ENCODE measurements at regions not wholly inside any gene's neighbourhood (a gene's known extent, or its start where the extent isn't known, plus 50 kb on each side); places are given as distances from the start of the nearest gene placed in this dataset.
"Not testable (repeated sequence)": the region's sequence is repeated elsewhere in the genome, so short reads cannot be mapped to it uniquely, and the experiment has no call there.

DNA sequence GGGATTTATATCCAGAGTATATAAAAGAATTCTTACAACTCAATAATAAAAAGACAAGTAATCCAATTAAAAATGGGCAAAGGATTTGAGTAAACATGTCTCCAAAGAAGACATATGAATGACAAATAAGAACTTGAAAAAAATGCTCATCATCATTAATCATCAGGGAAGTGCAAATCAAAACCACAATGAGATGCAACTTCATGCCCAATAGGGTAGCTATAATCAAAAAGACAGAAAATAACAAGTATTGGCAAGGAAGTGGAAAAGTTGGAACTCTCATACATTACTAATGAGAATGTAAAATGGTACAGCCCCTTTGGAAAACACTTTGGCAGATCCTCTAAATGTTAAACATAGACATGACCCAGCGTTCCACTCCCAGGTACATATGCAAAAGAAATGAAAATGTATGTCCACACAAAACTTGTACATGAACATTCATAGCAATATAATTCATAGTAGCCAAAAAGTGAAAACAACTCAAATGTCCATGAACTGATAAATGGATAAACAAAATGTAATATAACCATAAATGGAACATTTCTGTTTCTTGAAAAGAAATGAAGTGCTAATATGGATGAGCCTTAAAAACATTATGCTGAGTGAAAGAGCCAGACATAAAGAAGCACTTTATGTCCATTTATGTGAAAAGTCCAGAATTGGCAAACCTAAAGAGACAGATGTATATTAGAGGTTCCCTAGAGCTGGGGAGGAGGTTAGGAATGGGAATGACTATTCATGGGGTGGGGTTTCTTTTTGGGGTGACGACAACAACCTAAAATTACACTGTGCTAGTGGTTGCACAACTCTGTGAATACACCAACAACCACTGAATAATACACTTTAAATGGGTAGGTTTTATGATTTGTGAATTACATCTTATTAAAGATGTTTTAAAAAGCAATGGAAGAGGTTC is 259.7 kb downstream of the RHOU start:
- no peak for DNase-seq

DNA sequence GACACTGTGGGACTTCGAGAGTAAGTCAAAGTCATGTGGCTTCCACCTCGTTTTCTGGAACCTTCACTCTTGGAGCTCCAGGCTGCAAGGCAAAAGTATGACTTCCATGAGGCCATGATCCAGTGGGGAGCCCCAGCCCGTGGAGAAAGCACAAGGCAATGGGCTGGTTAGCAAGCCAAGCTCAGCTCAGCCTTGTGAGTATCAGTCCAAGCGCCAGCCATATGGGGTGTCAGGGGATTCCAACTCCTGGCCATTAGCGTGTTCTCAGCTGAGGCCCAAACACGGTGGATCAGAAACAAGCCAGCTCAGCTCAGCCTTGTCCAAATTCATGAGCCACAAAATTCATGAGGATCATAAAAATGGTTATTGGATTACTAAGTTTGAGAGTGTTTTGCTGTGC is 261.0 kb downstream of the RHOU start:
- DNase-seq = no peak

DNA sequence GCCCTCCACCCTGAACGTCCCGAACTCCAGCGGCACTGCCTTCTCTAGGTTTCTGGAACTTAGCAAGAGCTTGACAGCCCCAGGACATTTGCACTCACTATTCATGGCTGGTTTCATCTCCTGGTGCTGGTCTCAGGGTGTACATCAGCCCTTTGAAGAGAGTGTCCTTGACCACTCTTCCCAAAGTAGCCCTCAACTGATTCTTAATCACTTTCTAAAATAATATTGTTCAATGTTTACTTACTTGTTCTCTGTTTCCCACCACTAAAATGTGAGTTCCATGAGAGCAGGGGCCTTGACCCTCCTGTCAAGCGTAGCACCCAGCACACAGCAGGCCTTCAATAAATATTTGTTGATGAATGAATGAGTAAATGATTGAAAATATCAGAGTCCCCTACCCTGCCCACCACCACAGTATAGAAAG is 262.5 kb downstream of the RHOU start:
- no peak for DNase-seq

DNA sequence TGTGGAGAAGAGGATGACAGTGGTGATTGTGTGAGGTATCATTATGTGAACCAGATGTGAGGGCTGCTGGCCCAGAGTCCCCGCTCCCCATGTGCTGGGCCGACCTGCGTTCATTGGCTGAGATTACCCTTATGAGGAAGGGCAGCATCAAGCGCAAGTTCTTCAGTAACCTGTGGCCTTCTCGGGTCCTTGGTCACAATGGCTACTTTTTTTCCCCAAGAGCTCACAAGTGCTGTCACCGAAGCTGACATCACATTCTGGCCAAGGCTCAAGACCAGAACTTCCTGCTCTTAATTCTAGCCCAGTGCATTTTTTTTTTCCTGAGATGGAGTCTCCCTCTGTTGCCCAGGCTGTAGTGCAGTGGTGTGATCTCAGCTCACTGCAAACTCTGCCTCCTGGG is 262.9 kb downstream of the RHOU start:
- DNase-seq = no peak

DNA sequence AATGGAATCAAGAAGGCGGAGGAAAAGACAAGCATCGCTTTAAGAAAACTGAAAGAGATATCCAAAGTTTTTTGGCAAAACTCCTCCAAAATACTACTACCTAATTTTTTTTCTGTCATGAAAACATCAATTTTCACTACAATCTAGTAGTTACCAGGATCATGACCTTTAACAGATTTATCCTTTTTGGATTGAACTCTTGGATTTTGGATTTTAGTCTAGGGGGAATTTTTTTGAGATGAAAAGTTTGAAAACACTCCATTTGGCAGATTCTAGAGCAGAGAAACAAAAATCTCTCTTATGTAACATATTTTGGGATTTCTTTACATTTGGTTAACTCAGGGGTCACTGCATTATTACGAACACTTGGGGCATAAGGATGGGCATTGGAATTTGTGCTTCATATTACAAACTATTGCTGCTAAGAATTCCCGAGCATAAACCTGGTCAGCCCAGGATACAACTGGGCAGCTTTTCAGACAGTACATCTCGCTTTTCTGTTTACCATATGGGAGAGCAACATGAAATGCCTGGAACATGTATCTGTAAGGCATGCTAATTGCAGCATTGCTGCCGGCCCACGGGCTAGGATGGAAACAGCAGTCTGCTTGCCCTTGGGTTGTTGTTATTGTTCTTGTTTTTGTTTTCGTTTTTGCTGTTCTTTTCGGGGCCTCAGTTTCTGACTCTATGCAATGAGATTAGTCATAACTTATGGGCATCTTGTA is 264.3 kb downstream of the RHOU start:
- DNase-seq = no peak

DNA sequence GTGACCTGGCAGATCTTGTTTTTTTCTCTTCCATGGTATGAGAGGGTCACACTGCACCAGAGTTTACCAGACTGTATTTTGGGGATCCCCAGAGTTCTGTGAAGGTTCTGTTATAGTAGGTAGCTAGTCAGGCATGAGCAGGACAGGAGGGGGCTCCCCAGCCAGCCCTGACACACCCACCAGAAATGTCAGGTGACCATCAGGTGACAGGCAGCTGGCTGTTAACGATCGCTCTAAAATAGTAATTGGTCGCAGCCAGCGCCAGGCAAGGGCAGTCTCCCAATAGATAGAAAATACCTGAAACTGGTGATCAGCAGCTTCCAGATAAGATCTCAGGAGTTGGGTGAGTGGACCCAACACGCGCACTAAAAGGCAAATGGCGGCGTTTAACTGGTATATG is 264.9 kb downstream of the RHOU start:
- no peak for DNase-seq

DNA sequence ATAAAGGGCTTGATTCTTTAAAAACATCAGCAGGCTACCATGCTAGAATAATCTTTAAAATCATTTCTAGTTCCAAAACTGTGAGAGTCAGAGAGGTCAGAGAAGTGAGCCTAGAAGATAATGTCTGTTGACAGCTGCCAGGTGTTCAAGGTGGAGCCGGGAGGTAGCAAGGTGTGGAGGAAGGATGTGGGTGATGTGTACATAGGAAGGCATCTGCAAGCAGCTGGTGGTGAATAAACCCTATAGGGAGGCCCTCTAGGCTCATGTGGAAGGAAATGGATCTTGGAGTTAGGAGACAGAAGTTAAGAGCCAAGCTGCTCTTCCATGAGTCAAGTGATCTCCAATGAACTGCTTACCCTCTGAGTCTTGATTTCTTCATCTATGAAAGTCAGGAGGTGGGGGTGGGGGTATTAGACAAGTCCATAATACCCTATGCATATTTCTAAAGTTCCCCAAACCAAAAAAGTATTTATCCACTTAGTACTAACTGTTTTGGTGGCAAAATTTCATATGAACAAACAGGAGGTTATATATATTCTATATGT is 266.3 kb downstream of the RHOU start:
- DNase-seq = no peak

DNA sequence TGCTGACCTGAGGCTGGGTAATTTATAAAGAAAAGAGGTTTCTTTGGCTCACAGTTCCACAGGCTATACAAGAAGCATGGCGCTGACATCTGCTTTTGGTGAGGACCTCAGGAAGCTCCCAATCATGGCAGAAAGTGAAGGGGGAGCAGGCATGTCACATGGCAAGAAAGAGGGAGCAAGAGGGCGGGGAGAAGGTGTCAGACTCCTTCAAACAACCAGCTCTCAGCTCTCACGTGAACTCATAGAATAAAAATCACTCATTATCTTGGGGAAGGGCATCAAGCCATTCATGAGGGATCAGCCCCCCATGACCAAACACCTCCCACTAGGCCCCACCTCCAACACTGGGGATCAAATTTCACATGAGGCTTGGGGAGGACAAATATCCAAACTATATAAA is 266.8 kb downstream of the RHOU start:
- DNase-seq = no peak

DNA sequence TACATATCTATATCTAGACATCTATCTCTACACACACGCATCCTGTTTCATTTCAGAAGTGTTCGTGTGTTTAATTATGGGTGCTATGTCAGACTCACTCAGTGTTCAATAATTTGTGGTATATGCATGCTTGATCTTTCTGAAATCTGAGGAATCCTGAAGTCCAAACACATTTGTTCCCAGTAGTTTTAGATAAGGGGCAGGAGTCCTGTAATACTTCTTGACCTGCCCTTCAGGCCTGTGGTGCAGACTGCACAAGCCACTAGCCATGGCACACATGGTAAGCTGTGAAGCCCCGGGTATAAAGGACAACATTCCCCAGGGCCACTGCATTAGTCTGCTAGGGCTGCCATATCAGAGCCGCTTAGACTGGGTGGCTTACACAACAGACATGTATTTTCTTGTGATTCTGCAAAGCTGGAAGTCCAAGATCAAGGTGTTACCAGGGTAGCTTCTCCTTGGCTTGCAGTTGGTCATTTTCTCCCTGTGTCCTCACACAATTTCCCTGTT is 267.2 kb downstream of the RHOU start:
- DNase-seq = no peak

DNA sequence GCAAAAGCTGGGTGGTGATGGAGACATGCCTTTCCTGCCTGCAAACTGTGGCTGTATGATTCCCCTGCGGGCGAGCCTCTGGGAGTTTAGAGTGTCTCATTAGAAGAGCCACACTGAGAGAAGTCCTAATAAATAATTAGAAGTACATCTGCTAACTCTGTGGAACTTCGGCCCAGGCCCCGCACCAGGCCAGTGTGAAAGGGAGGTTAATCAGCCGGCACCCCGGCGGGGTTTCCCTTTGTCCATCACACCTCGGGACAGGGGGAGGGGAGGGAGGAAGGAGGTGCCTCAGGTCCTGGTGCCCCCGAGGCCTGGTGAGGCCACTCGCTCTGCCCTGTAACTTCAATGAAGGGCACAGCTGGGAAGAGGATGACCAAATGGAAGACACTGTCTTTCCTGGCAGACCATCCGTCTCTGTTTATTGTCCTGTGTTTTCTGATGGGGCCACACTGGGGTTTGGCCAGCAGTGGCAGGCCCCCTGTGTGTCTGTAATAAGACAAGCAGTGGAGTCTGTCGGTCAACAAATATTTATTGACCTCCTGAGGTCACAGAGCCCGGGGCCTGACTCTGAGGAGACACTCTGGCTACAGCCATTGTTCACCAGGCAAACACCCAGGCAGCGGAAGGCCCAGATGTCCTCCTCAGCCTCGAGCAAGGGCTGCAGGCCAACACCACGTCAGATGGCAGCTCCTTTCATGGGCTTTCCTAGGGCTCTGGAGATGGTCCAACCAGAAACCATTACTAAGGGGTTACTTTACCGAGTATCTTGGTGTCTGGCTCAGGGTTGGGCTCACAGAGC is 267.5 kb upstream of the RAB4A start:
- no peak for DNase-seq

DNA sequence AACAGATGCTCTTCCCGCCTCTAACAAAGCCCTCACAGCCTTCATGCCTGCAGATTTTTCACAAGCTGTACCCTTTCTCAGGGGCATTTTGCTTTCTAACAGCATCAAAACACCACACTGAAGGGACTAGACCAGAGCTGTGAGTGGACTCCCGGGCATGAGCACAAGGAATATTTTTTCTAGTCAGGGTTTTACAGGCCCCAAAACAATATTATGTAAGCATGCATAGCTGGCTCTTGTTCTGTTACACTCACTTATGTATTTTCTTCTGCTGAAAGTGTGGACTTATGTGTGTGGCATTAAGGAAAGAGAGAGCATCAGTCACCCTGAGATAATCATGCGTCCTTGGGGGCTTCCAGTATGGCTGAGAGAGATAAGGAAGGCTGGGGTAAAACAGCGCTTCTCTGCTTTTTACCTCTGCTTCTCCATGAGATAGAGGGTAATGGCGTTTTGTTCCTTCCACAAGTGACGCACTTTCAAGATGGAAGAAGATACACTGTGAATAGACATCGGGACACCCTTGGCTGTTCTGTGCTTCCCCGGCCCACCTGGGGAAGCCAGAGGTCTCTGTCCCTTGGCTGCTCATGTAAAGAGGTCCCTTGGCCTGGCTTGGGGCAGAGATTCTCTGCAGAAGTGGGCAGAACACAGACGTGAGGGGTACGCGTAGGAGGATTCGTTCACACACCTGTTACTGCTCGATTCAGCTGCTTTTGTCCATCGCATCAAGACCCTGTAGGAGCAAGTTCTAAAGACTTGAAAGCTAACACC is 266.7 kb upstream of the RAB4A start:
- no peak for DNase-seq

DNA sequence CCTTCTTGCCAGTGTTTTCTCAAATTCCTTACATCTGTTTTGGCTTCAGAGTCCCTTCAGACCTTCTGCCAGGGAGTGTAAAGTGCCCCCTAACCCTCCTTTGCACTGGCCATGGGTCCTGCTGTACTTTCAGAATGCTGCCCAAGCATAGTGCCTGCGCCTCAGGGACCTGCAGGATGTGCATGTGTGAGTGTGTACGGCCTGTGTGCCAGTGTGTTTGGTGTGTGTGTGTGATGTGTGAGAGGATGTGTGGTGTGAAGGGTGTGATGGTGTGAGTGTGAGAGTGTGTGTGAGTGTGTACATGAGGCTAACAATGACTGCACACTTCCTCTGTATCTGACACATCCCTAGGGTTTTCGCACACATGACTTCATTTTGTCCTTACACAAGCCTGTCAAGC is 265.8 kb upstream of the RAB4A start:
- no peak for DNase-seq

DNA sequence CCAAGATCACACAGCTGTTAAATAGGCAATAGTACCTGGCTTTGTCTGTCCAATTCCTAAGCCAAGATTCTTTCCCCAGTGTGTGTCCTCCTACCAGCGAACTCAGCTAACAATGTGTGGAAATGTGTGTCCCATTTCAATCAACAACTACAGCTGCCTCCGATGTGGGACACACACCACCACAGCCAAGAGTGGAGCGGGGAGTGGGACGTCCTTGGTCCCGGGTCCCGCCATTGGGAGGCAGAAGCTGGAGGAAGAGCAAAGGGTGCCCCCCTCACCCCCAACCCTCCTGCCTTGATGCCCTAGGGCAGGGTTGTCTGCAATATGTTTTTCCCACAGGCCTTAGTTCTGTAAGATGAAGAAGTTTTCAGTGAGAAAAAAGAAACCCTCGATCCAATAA is 265.4 kb upstream of the RAB4A start:
- DNase-seq = no peak

DNA sequence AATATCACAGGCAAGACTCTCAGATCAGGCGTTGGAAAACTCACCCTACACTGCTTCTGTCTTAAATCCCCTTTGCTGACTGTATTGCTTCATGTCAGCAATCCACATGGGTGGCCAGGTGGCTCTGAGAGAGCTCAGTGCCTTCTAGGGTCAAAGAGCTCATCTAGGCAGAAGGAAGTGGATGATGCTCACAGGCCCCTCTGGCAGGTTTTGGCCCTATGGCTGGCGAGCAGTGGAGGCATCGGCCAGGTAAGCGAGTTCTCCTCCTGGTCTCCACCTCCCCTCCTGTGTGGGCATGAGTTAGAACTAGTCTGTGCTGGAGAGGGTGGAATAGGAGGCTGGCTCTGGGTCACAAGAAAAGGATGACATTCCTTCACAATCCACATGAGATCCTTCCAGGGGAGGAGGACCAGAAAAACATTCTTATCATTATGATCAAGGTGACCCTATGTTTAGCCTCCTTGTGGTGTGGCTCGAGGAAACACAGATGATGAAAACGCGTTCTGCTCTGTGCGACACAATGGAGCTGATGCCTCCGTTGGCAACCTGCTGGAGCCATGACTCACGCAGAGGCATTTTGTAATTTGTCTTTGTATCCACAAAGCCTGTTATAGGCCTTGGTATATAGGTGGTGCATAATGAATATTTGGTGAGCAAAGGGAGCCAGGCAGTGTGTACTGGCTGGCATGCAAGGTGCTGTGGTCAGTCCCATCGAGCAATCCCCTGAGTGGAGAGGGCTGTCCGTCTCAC is 264.6 kb upstream of the RAB4A start:
- DNase-seq = no peak

DNA sequence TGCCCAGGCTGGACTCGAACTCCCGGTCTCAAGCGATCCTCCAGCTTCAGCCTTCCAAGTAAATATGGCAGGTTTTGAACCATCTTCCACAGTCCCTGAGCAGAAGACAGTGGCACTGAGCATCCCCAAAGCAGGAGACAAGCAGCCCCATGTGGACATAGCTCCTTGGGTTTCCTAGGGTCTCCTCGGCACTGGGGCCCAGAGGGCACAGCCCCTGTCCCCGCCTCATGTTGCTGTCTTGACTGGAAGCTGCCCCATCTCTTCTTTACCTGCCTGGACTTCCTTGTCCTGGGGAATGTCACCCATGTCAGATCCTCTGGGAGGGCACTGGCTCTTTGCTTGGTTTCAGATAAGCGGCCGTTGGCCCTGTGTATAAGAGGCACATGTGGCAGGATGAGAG is 263.7 kb upstream of the RAB4A start:
- DNase-seq = no peak

DNA sequence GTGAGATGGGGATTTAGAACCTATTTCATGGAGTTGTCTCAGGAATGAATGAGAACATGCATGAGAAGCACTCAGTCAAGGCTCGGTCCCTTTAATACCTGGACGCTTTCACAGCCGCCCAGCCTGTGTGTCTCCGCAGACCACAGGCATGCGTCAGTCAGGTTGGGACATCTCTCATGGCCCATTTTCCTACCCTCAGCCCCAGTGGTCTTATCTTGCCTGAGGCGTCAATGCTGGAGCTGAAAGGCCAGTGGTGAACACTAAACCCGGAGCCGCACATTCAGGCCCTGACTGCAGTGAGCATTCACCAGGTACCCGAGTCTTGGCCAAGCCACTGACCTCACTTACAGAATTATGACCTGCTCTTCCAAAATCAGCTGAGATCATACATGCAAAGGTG is 263.2 kb upstream of the RAB4A start:
- no peak for DNase-seq

DNA sequence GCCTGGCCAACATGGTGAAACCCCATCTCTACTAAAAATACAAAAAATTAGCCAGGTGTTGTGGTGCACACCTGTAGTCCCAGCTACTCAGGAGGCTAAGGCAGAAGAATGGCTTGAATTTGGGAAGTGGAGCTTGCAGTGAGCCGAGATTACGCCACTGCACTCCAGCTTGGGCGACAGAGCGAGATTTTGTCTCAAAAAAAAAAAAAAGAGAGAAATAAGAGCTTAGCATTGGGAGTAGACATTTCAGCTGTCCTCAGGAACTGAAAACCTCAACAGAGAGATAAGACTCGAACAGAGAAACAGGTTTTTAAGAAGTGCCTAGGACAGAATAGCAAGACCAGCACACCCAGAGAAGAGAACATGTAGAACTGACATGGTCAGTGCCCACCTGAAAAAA is 262.6 kb upstream of the RAB4A start:
- DNase-seq = not testable (repeated sequence)

DNA sequence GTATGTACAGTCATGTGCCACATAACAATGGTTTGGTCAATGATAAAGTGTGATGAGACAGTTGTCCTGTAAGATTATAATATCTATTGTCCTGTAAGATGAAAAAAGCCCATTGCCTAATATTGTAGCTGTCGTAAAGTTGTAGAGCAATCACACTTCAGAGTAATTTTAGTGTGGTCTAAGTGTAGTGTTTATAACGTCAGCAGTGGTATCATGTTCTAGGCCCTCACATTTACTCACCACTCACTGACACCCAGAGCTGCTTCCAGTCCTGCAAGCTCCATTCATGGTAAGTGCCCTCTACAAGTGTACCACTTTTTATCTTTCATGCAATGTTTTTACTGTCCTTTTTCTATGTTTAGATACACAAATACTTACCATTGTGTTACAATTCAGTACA is 259.9 kb upstream of the RAB4A start:
- no peak for DNase-seq

DNA sequence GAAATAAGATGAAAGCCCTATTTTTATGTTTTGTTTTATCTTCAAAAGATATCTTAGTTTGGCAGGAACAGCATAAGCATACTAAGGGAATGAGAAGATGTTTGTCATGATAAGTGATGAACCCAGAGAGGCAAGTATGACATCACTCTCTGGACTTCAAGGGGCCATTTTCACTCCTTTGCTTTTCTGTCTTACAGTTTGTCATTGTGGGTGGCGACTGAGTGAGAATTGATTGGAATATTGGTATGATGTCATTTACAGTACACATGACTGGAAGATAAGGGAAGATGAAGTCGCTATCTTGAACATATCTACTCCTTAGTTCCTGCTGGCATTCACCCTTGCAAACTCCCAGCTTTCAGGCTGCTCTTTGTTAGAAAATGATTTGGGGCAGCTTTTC is 258.1 kb upstream of the RAB4A start:
- no peak for DNase-seq

DNA sequence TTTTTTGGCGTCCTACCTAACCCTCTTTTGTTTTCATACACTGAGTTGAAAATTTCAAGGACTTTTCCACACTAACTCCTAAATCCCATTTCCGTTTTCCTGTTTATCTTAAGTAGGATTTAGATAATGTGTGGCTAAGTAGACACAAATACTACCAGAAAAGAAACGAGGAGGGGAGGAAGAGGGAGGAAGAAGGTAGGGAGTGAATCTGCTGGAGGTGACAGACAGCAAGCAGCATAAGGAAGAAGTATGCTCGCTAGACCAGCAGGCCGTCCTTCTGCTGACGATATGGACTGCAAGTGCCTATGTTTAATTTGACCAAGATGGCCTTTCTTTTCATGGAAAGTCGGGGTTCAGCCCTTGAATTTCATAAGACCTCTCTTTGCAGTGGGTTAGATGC is 256.9 kb upstream of the RAB4A start:
- DNase-seq = no peak

DNA sequence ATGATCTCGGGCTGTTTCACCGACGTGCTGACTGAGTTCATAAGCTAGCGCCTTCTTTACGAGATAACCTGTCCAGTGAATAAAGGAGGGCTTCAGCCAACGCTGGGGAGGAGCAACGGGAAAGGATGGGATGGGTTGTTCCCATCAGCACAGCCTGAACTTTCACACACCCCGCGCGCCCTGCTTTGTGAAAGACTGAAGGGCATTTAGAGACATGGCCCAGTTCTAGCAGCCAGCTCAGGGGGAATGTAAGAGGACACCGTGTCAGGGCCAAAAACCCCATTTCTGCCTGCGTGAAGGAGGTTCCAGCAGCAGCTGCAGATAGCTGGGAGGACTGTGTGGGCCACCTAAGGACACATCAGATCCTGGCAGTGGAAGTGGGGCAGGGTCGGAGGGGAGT is 255.1 kb upstream of the RAB4A start:
- DNase-seq = no peak

DNA sequence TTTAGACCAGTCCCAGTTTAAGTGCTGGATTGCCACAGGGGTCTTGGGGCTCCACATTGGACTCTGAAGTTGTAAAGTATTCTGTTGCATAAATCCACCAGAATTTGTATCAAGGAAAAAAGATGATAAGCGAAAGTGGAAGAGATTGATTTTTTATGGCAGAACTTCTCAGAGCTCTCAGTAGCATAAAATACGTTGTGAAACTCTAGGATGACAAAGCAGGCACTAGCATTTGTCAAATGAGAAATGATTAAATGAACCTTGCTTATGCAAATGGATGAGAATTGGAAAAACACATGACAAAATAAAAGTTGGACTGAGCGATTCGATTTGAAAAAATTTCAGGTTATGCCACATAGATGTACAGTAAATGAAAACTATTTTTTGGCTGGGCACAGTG is 253.8 kb upstream of the RAB4A start:
- DNase-seq = no peak
